Upper lobe of left lung (tissue), 6 donors: ENCODE measurements at regions not wholly inside any gene's neighbourhood (a gene's known extent, or its start where the extent isn't known, plus 50 kb on each side); places are given as distances from the start of the nearest gene placed in this dataset.

ENCODE experiments used
- ATAC-seq, 2 donors: fragments of 200-7000 bp; cut with Tn5 transposase; one replicate each; pipeline ENCODE4 v1.9.1; 2022; ENCODE audit warnings: mild to moderate bottlenecking in 2 of 2, moderate library complexity in 2 of 2; ENCODE audit not compliant: low FRiP score in 2 of 2
- DNase-seq, 2 donors: peaks; one replicate each; pipeline ENCODE4 v3.0.0-alpha.2; 2019 to 2020
- H3K27ac ChIP-seq, 4 donors: fragments of 200-600 bp; sonication (generic); one replicate each; pipeline ENCODE4 v1.5.1; 2016 to 2019
- H3K27me3 ChIP-seq, 4 donors: fragments of 200-600 bp; sonication (generic); one replicate each; pipeline ENCODE4 v1.5.1; 2017 to 2019
- H3K36me3 ChIP-seq, 4 donors: fragments of 200-600 bp; sonication (generic); one replicate each; pipeline ENCODE4 v1.5.1; 2016 to 2019
- H3K4me1 ChIP-seq, 4 donors: fragments of 200-600 bp; sonication (generic); one replicate each; pipeline ENCODE4 v1.5.1; 2018 to 2019
- H3K4me3 ChIP-seq, 4 donors: fragments of 200-600 bp; sonication (generic); one replicate each; pipeline ENCODE4 v1.5.1; 2017 to 2019; ENCODE audit warnings: mild to moderate bottlenecking in 2 of 4, moderate library complexity in 1 of 4
- H3K9me3 ChIP-seq, 4 donors: fragments of 200-600 bp; sonication (generic); one replicate each; pipeline ENCODE4 v1.5.1; 2018 to 2019
- EP300 ChIP-seq, 4 donors: sonication (generic); formaldehyde crosslinking; IDR thresholded peaks; one replicate each; pipeline ENCODE4 v1.5.1; 2017; ENCODE audit warnings: antibody characterized with exemption in 4 of 4, control low read depth in 2 of 4
- POLR2A ChIP-seq, 4 donors: fragments of 450-650 bp; IDR thresholded peaks; one replicate each; pipeline ENCODE4 v1.5.1; 2016 to 2017; ENCODE audit warnings: antibody characterized with exemption in 4 of 4, mild to moderate bottlenecking in 2 of 4
- POLR2AphosphoS5 ChIP-seq, 2 donors: sonication (generic); formaldehyde crosslinking; IDR thresholded peaks; one replicate each; pipeline ENCODE4 v1.5.1; 2017; ENCODE audit warnings: antibody characterized with exemption in 2 of 2
- WGBS, 2 donors: methylation state at CpG; one replicate each; pipeline ENCODE4 v1.1.5; 2017 to 2018; 5-methylcytosine and 5-hydroxymethylcytosine counted together
- TF ChIP-seq, protein P1 (sequence below), 6 experiments: fragments of 450-650 bp in 4 of 6; fragments of 200-600 bp in 2 of 6; sonication (generic) in 2 of 6; IDR thresholded peaks; one replicate each; pipeline ENCODE4 v1.5.1; 2016 to 2019; ENCODE audit warnings: antibody characterized with exemption in 6 of 6
- donor health status: DM: no; HTN: no; CAD: no; lungs with moderate emphysema.
- donor health status: DM: no; HTN: yes; CAD: no; lungs with severe emphysema.

DNA sequence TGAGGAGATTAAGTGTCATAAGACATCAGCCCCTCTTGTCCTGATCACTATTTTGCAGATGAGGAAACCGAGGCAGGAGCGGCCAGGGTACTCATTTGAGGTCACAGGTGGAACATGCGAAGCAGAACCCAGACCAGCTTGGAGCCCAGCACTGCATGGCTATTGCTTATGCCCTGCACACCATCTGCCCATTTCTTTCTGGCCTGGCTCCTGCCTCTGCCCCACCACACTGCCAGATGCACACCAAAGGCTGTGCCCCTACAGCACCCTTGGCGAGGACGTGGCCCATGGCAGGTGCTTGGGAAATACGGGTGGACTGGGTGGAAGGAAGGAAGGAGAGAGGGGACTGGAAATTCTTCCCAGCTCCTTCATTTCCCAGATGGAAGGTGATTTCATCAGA is 222.9 kb downstream of the CTTN start:
- 96 to 99% methylated on average over 3 to 6 of the region's 6 CpGs for WGBS, 2 donors
- H3K27me3 ChIP-seq, result no peaks in the 10 kb centered on the region
- ATAC-seq (no peak), DNase-seq (no peak)
- H3K36me3 ChIP-seq, result no peaks in the 10 kb centered on the region
- no peaks in the 10 kb centered on the region for H3K4me1 ChIP-seq
- no peak overlapping the region for H3K27ac ChIP-seq
- TF ChIP-seq POLR2A (IDR thresholded peaks at IDR 0.05) (no peak), EP300 (IDR thresholded peaks at IDR 0.05) (no peak), POLR2AphosphoS5 (IDR thresholded peaks at IDR 0.05) (no peak)
- TF ChIP-seq, protein P1, sequence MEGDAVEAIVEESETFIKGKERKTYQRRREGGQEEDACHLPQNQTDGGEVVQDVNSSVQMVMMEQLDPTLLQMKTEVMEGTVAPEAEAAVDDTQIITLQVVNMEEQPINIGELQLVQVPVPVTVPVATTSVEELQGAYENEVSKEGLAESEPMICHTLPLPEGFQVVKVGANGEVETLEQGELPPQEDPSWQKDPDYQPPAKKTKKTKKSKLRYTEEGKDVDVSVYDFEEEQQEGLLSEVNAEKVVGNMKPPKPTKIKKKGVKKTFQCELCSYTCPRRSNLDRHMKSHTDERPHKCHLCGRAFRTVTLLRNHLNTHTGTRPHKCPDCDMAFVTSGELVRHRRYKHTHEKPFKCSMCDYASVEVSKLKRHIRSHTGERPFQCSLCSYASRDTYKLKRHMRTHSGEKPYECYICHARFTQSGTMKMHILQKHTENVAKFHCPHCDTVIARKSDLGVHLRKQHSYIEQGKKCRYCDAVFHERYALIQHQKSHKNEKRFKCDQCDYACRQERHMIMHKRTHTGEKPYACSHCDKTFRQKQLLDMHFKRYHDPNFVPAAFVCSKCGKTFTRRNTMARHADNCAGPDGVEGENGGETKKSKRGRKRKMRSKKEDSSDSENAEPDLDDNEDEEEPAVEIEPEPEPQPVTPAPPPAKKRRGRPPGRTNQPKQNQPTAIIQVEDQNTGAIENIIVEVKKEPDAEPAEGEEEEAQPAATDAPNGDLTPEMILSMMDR (IDR thresholded peaks at IDR 0.05), result no peak
- no peak overlapping the region for H3K4me3 ChIP-seq
- H3K9me3 ChIP-seq, result no peaks in the 10 kb centered on the region

DNA sequence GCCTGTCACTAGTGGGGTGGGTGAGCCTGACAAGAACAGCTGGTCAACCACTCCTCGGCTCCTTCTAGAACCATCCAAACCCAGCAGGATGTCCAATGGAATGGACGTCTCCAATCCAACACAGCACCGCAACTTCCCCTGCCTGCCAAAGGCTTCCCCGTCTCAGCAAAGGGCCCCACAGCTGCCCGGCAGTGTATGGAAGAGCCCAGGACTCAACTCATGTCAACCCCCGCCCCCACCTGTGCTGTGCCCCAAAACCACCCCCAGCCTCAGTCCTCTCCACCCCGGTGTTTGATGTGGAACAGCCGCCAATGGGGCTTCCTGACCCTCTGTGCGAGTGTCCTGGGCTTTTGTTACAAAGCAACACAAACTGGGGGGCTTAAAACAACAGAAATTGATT is 223.8 kb downstream of the CTTN start:
- no peaks in the 10 kb centered on the region for H3K27me3 ChIP-seq
- H3K4me1 ChIP-seq, result no peaks in the 10 kb centered on the region
- ATAC-seq (no peak), DNase-seq (no peak)
- WGBS, 2 donors, result 97 to 100% methylated on average over 1 to 9 of the region's 9 CpGs
- H3K4me3 ChIP-seq, result no peak overlapping the region
- no peak for TF ChIP-seq POLR2AphosphoS5 (IDR thresholded peaks at IDR 0.05)
- TF ChIP-seq, protein P1 (IDR thresholded peaks at IDR 0.05), result no peak
- no peak for TF ChIP-seq EP300 (IDR thresholded peaks at IDR 0.05)
- no peak for TF ChIP-seq POLR2A (IDR thresholded peaks at IDR 0.05)
- no peak overlapping the region for H3K27ac ChIP-seq
- no peaks in the 10 kb centered on the region for H3K9me3 ChIP-seq
- H3K36me3 ChIP-seq, result no peaks in the 10 kb centered on the region

DNA sequence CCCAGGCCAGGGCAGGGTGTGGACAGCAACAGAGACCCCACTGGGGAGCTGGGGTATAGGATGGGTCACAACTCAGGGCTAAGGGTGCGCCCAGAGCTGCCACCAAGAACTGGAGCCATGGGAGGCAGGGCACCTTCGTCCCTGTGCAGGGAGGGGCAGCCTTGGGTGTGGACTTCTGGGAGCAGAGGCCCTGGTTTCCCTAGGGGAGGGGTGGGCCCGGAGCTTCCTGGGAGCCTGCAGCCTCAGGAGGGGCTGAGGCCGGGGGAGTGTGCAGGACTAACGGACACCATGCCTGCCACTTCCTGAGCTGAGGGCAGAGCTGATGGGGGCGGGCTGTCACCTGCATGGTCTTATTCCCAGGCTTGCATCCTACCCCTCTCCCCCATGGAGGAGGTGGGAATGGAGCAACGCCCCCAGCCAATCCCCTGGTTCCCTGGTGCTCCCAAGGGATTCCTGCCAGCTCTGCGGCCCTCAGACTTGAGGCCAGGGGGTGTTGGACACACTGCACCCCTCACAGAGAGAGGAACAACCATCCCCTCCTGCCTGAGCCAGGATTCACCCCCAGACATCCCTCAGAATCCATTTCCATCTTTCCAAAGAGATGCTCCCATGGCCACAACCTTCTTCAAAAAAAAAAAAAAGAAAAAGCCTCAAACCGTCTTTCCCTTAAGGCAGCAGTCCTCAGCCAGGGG is 225.7 kb downstream of the CTTN start:
- TF ChIP-seq, protein P1 (IDR thresholded peaks at IDR 0.05), result no peak
- no peak for TF ChIP-seq EP300 (IDR thresholded peaks at IDR 0.05)
- no peak for TF ChIP-seq POLR2AphosphoS5 (IDR thresholded peaks at IDR 0.05)
- no peak for TF ChIP-seq POLR2A (IDR thresholded peaks at IDR 0.05)
- WGBS, 2 donors, result 73 to 76% methylated on average over 3 to 8 of the region's 9 CpGs

DNA sequence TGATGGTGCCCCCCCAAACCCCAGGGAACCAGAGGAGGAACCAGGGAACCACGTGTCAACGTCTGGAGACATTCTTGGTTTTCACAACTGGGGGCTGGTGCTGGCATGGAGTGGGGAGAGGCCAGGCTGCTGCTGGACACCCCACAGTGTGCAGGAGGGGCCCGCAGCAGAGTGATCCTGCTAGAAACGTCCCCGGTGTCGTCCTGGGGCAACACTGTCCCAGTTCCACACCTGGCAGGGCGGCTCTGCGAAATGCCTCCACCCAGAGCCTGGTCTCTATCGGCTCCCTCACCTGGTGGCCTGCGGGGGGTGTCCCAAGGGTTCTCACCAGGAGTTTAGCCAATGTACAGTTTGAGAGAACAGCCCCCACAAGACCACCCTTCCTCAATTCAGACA is 226.3 kb downstream of the CTTN start:
- no peak for TF ChIP-seq POLR2AphosphoS5 (IDR thresholded peaks at IDR 0.05)
- TF ChIP-seq, protein P1 (IDR thresholded peaks at IDR 0.05), result no peak
- no peak for TF ChIP-seq EP300 (IDR thresholded peaks at IDR 0.05)
- DNase-seq (no peak), ATAC-seq (no peak)
- no peaks in the 10 kb centered on the region for H3K27me3 ChIP-seq
- no peaks in the 10 kb centered on the region for H3K36me3 ChIP-seq
- peaks cover 13 to 17% (median 14%) of the 10 kb centered on the region in 4 donors for H3K4me1 ChIP-seq
- H3K9me3 ChIP-seq, result no peaks in the 10 kb centered on the region
- H3K4me3 ChIP-seq, result no peak overlapping the region
- WGBS, 2 donors, result 30 to 78% methylated on average over 2 to 10 of the region's 10 CpGs
- no peak overlapping the region for H3K27ac ChIP-seq

More for the DNA sequence above, 225.7 kb downstream of the CTTN start:
- H3K27ac ChIP-seq, result no peak overlapping the region
- H3K36me3 ChIP-seq, result no peaks in the 10 kb centered on the region
- no peaks in the 10 kb centered on the region for H3K27me3 ChIP-seq
- H3K4me3 ChIP-seq, result no peak overlapping the region
- peaks cover 8 to 13% (median 9%) of the 10 kb centered on the region in 4 donors for H3K4me1 ChIP-seq
- DNase-seq (no peak), ATAC-seq (no peak)
- no peaks in the 10 kb centered on the region for H3K9me3 ChIP-seq

DNA sequence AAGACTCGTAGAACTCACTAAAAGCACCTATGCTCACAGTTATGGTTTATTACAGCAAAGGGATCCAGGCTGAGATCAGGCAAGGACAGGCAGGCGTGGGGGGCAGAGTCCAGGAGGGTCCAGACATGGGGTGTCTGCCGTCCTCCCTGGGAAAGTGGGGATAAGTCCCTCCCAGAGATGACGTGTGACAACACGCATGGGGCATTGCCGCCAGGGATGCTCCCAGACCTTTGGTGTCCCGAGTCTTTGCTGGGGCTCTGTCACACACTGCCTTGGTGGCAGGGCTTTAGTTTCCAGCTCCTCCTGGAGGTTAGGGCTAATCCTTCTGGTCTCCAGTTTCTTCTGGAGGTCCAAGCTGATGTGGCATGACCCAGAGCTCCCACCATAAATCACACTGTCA is 226.7 kb downstream of the CTTN start:
- TF ChIP-seq POLR2A (IDR thresholded peaks at IDR 0.05) (no peak), POLR2AphosphoS5 (IDR thresholded peaks at IDR 0.05) (no peak), EP300 (IDR thresholded peaks at IDR 0.05) (no peak)
- TF ChIP-seq, protein P1 (IDR thresholded peaks at IDR 0.05), result no peak
- ATAC-seq (no peak), DNase-seq (no peak)
- Histone ChIP-seq H3K27me3 (no peaks in the 10 kb centered on the region), H3K4me1 (peaks cover 13 to 17% (median 15%) of the 10 kb centered on the region in 4 donors), H3K36me3 (no peaks in the 10 kb centered on the region), H3K4me3 (no peak overlapping the region), H3K9me3 (no peaks in the 10 kb centered on the region), H3K27ac (no peak overlapping the region)
- 86 to 97% methylated on average over 5 to 7 of the region's 7 CpGs for WGBS, 2 donors
